ENCODE measurements at regions not wholly inside any gene's neighbourhood (a gene's known extent, or its start where the extent isn't known, plus 50 kb on each side); places are given as distances from the start of the nearest gene placed in this dataset.
A peak's percentile ranks its signal among the peaks of the same experiment; 100 is the strongest.

- Histone ChIP-seq H2AFZ (ENCODE audit: low read length) (no peak overlapping the region), H3K4me3 (replicated peaks in 1 of 4; ENCODE audit: control extremely low read depth in 1 of 4, insufficient read depth in 1 of 4, low read depth in 3 of 4, low read length in 4 of 4) (no peak overlapping the region), H3K27ac (ENCODE audit: insufficient read depth, low read length) (no peak overlapping the region), H3K4me2 (ENCODE audit: extremely low read depth, insufficient read depth, low read length) (no peak overlapping the region), H3K27me3 (ENCODE audit: control insufficient read depth, insufficient read depth, low read length) (no peaks in the 10 kb centered on the region), H3K36me3 (ENCODE audit: control insufficient read depth, insufficient read depth, low read length) (no peaks in the 10 kb centered on the region), H3K4me1 (ENCODE audit: control insufficient read depth, extremely low read depth, insufficient read depth, low read length) (no peaks in the 10 kb centered on the region), H3K79me2 (ENCODE audit: control insufficient read depth, insufficient read depth, low read length) (no peaks in the 10 kb centered on the region), H4K20me1 (ENCODE audit: control insufficient read depth, extremely low read depth, insufficient read depth, low read length) (no peaks in the 10 kb centered on the region), H3K9me3 (ENCODE audit: control insufficient read depth, insufficient read depth, low read depth, low read length) (no peaks in the 10 kb centered on the region), H3K9ac (ENCODE audit: insufficient read depth, low read length) (no peak overlapping the region)
- TF ChIP-seq EZH2 (IDR thresholded peaks at IDR 0.05; ENCODE audit: low read length, missing control alignments) (no peak), CTCF (conservative IDR thresholded peaks at IDR 0.05 in 1 of 2, IDR thresholded peaks at IDR 0.05 in 1 of 2; ENCODE audit: low read depth in 1 of 2, low read length in 2 of 2) (no peak)
- no peak for DNase-seq (ENCODE audit: low read depth in 2 of 2)
These were observed 457.1 kb downstream of the TYW1 start for GRCh38 chr7:67453580-67454380.

GRCh38 chr7:67455508-67455907, 458.9 kb downstream of the TYW1 start:
- no peak overlapping the region for H3K27ac ChIP-seq (ENCODE audit: insufficient read depth, low read length)
- H4K20me1 ChIP-seq (ENCODE audit: control insufficient read depth, extremely low read depth, insufficient read depth, low read length), result no peaks in the 10 kb centered on the region
- H3K4me2 ChIP-seq (ENCODE audit: extremely low read depth, insufficient read depth, low read length), result no peak overlapping the region
- H3K79me2 ChIP-seq (ENCODE audit: control insufficient read depth, insufficient read depth, low read length), result no peaks in the 10 kb centered on the region
- no peak overlapping the region for H2AFZ ChIP-seq (ENCODE audit: low read length)
- no peak overlapping the region for H3K4me3 ChIP-seq (replicated peaks in 1 of 4; ENCODE audit: control extremely low read depth in 1 of 4, insufficient read depth in 1 of 4, low read depth in 3 of 4, low read length in 4 of 4)
- H3K9me3 ChIP-seq (ENCODE audit: control insufficient read depth, insufficient read depth, low read depth, low read length), result no peaks in the 10 kb centered on the region
- no peak overlapping the region for H3K9ac ChIP-seq (ENCODE audit: insufficient read depth, low read length)
- no peak for TF ChIP-seq EZH2 (IDR thresholded peaks at IDR 0.05; ENCODE audit: low read length, missing control alignments)
- TF ChIP-seq CTCF (conservative IDR thresholded peaks at IDR 0.05 in 1 of 2, IDR thresholded peaks at IDR 0.05 in 1 of 2; ENCODE audit: low read depth in 1 of 2, low read length in 2 of 2), result no peak
- no peaks in the 10 kb centered on the region for H3K4me1 ChIP-seq (ENCODE audit: control insufficient read depth, extremely low read depth, insufficient read depth, low read length)
- H3K36me3 ChIP-seq (ENCODE audit: control insufficient read depth, insufficient read depth, low read length), result no peaks in the 10 kb centered on the region
- no peaks in the 10 kb centered on the region for H3K27me3 ChIP-seq (ENCODE audit: control insufficient read depth, insufficient read depth, low read length)
- DNase-seq (ENCODE audit: low read depth in 2 of 2), result no peak

- Histone ChIP-seq H4K20me1 (ENCODE audit: control insufficient read depth, extremely low read depth, insufficient read depth, low read length) (no peaks in the 10 kb centered on the region), H3K4me1 (ENCODE audit: control insufficient read depth, extremely low read depth, insufficient read depth, low read length) (no peaks in the 10 kb centered on the region), H3K27me3 (ENCODE audit: control insufficient read depth, insufficient read depth, low read length) (no peaks in the 10 kb centered on the region), H2AFZ (ENCODE audit: low read length) (no peak overlapping the region), H3K79me2 (ENCODE audit: control insufficient read depth, insufficient read depth, low read length) (no peaks in the 10 kb centered on the region), H3K4me3 (replicated peaks in 1 of 4; ENCODE audit: control extremely low read depth in 1 of 4, insufficient read depth in 1 of 4, low read depth in 3 of 4, low read length in 4 of 4) (no peak overlapping the region), H3K9me3 (ENCODE audit: control insufficient read depth, insufficient read depth, low read depth, low read length) (no peaks in the 10 kb centered on the region), H3K4me2 (ENCODE audit: extremely low read depth, insufficient read depth, low read length) (no peak overlapping the region), H3K36me3 (ENCODE audit: control insufficient read depth, insufficient read depth, low read length) (no peaks in the 10 kb centered on the region), H3K9ac (ENCODE audit: insufficient read depth, low read length) (no peak overlapping the region), H3K27ac (ENCODE audit: insufficient read depth, low read length) (no peak overlapping the region)
- no peak for TF ChIP-seq CTCF (conservative IDR thresholded peaks at IDR 0.05 in 1 of 2, IDR thresholded peaks at IDR 0.05 in 1 of 2; ENCODE audit: low read depth in 1 of 2, low read length in 2 of 2)
- TF ChIP-seq EZH2 (IDR thresholded peaks at IDR 0.05; ENCODE audit: low read length, missing control alignments), result no peak
- peak in 1 of 2 donors; percentile 38 for DNase-seq (ENCODE audit: low read depth in 2 of 2)
These were observed 466.2 kb downstream of the TYW1 start for GRCh38 chr7:67462781-67463191.

Measured in fibroblast of lung (primary cell).